Natural killer cell (primary cell): ENCODE measurements at regions not wholly inside any gene's neighbourhood (a gene's known extent, or its start where the extent isn't known, plus 50 kb on each side); places are given as distances from the start of the nearest gene placed in this dataset.

ENCODE experiments used
- ATAC-seq, 3 donors: fragments of 150-1000 bp in 2 of 3; fragments of 200-7000 bp in 1 of 3; cut with Tn5 transposase; 1 replicate in 1 of 3; 2 replicates in 2 of 3; pipeline ENCODE4 v1.10.0; 2021; ENCODE audit warnings: mild to moderate bottlenecking in 2 of 3, moderate library complexity in 2 of 3
- DNase-seq, 2 donors: peaks; one replicate each; pipeline versions ENCODE4 v3.0.0 to v3.0.0-alpha.2; 2013 to 2021; ENCODE audit warnings: mixed read lengths in 1 of 2
- H3K27ac ChIP-seq: one replicate; pipeline ENCODE4 v1.5.1; 2013; ENCODE audit warnings: mild to moderate bottlenecking, low read length
- H3K27me3 ChIP-seq: one replicate; pipeline ENCODE4 v1.6.1; 2013; ENCODE audit warnings: low read length; ENCODE audit not compliant: control insufficient read depth, insufficient read depth
- H3K36me3 ChIP-seq: one replicate; pipeline ENCODE4 v1.6.1; 2013; ENCODE audit warnings: low read length; ENCODE audit not compliant: control insufficient read depth, insufficient read depth
- H3K4me1 ChIP-seq: one replicate; pipeline ENCODE4 v1.6.1; 2013; ENCODE audit warnings: low read length; ENCODE audit not compliant: control insufficient read depth, insufficient read depth
- H3K4me3 ChIP-seq: one replicate; pipeline ENCODE4 v1.5.1; 2013; ENCODE audit warnings: low read length
- H3K9me3 ChIP-seq: one replicate; pipeline ENCODE4 v1.6.1; 2013; ENCODE audit warnings: low read length; ENCODE audit not compliant: control insufficient read depth, insufficient read depth
- H3K27ac Mint-ChIP-seq, 2 donors: one replicate each; pipeline ENCODE4 v1.8.0; 2022; ENCODE audit warnings: mild to moderate bottlenecking in 2 of 2, mixed read lengths in 2 of 2, moderate library complexity in 1 of 2
- H3K27me3 Mint-ChIP-seq, 2 donors: one replicate each; pipeline ENCODE4 v1.8.0; 2022; ENCODE audit warnings: low read depth in 2 of 2, mixed read lengths in 2 of 2
- H3K36me3 Mint-ChIP-seq: one replicate; pipeline ENCODE4 v1.8.0; 2022; ENCODE audit warnings: mixed read lengths
- H3K4me1 Mint-ChIP-seq, 2 donors: one replicate each; pipeline ENCODE4 v1.8.0; 2022; ENCODE audit warnings: mixed read lengths in 2 of 2
- H3K4me3 Mint-ChIP-seq: one replicate; pipeline ENCODE4 v1.8.0; 2022; ENCODE audit warnings: mild to moderate bottlenecking, moderate library complexity, mixed read lengths
- H3K9me3 Mint-ChIP-seq, 2 donors: one replicate each; pipeline ENCODE4 v1.8.0; 2022; ENCODE audit warnings: mixed read lengths in 2 of 2
- CTCF ChIP-seq: fragments of 200-600 bp; IDR thresholded peaks from one replicate; pipeline ENCODE4 v1.8.0; 2022; ENCODE audit warnings: antibody characterized with exemption
- WGBS: methylation state at CpG from one replicate; pipeline ENCODE4 v1.1.7; 2013; ENCODE audit warnings: missing lambda C conversion rate; ENCODE audit not compliant: insufficient coverage; 5-methylcytosine and 5-hydroxymethylcytosine counted together
- intact Hi-C: fragments of 100-400 bp; cut with micrococcal nuclease; formaldehyde crosslinking; loops from one replicate; pipeline ENCODE4 v1.14.2; 2022

GRCh38 chr1:87942165-87942564 lies 613.5 kb downstream of the LMO4 start:
- Mint-ChIP-seq H3K4me1 (no peaks in the 10 kb centered on the region), H3K36me3 (no peaks in the 10 kb centered on the region), H3K9me3 (no peaks in the 10 kb centered on the region), H3K4me3 (no peak overlapping the region), H3K27me3 (peaks cover 0 to 3% of the 10 kb centered on the region in 2 donors), H3K27ac (no peak overlapping the region)
- intact Hi-C loops: no loop called here
- ATAC-seq: no peak
- Histone ChIP-seq H3K27me3 (no peaks in the 10 kb centered on the region), H3K9me3 (no peaks in the 10 kb centered on the region), H3K27ac (no peak overlapping the region), H3K36me3 (no peaks in the 10 kb centered on the region), H3K4me3 (no peak overlapping the region), H3K4me1 (no peaks in the 10 kb centered on the region)
- no peak for DNase-seq
- no peak for TF ChIP-seq CTCF
- WGBS: 74% methylated on average over 1 of the region's 1 CpG

- TF ChIP-seq CTCF: no peak
- Mint-ChIP-seq H3K4me3 (no peak overlapping the region), H3K27me3 (peaks cover 0 to 5% of the 10 kb centered on the region in 2 donors), H3K36me3 (no peaks in the 10 kb centered on the region), H3K9me3 (no peaks in the 10 kb centered on the region), H3K4me1 (peaks cover 0 to 6% of the 10 kb centered on the region in 2 donors), H3K27ac (no peak overlapping the region)
- Histone ChIP-seq H3K4me1 (peaks cover 5% of the 10 kb centered on the region), H3K4me3 (no peak overlapping the region), H3K27me3 (no peaks in the 10 kb centered on the region), H3K9me3 (no peaks in the 10 kb centered on the region), H3K36me3 (no peaks in the 10 kb centered on the region), H3K27ac (no peak overlapping the region)
- no peak for DNase-seq
- 72% methylated on average over 2 of the region's 3 CpGs for WGBS
- no peak for ATAC-seq
- intact Hi-C loops: no loop called here
Measured at GRCh38 chr1:87949711-87950110, 621.0 kb downstream of the LMO4 start.

GRCh38 chr1:87950369-87950768 lies 621.7 kb downstream of the LMO4 start:
- Histone ChIP-seq H3K27ac (no peak overlapping the region), H3K4me1 (peaks cover 5% of the 10 kb centered on the region), H3K9me3 (no peaks in the 10 kb centered on the region), H3K27me3 (no peaks in the 10 kb centered on the region), H3K36me3 (no peaks in the 10 kb centered on the region), H3K4me3 (no peak overlapping the region)
- TF ChIP-seq CTCF: no peak
- DNase-seq: no peak
- peaks cover 0 to 5% of the 10 kb centered on the region in 2 donors for H3K27me3 Mint-ChIP-seq
- no peak overlapping the region for H3K27ac Mint-ChIP-seq
- no peaks in the 10 kb centered on the region for H3K9me3 Mint-ChIP-seq
- 68% methylated on average over 3 of the region's 3 CpGs for WGBS
- H3K4me3 Mint-ChIP-seq: no peak overlapping the region
- no peaks in the 10 kb centered on the region for H3K36me3 Mint-ChIP-seq
- intact Hi-C loops: no loop called here
- peaks cover 0 to 6% of the 10 kb centered on the region in 2 donors for H3K4me1 Mint-ChIP-seq
- ATAC-seq: no peak

- H3K27me3 ChIP-seq: no peaks in the 10 kb centered on the region
- no peak overlapping the region for H3K27ac ChIP-seq
- intact Hi-C loops: no loop called here
- DNase-seq (no peak), ATAC-seq (no peak)
- H3K4me1 ChIP-seq: peaks cover 5% of the 10 kb centered on the region
- no peak overlapping the region for H3K4me3 ChIP-seq
- H3K27ac Mint-ChIP-seq: no peak overlapping the region
- H3K4me3 Mint-ChIP-seq: no peak overlapping the region
- H3K27me3 Mint-ChIP-seq: peaks cover 0 to 9% of the 10 kb centered on the region in 2 donors
- H3K36me3 Mint-ChIP-seq: no peaks in the 10 kb centered on the region
- no peak for TF ChIP-seq CTCF
- H3K9me3 Mint-ChIP-seq: no peaks in the 10 kb centered on the region
- WGBS: 78% methylated on average over 2 of the region's 2 CpGs
- no peaks in the 10 kb centered on the region for H3K9me3 ChIP-seq
- peaks cover 0 to 6% of the 10 kb centered on the region in 2 donors for H3K4me1 Mint-ChIP-seq
- H3K36me3 ChIP-seq: no peaks in the 10 kb centered on the region
Measured at GRCh38 chr1:87951409-87951808, 622.7 kb downstream of the LMO4 start.
